T-cell (primary cell): ENCODE measurements at regions not wholly inside any gene's neighbourhood (a gene's known extent, or its start where the extent isn't known, plus 50 kb on each side); places are given as distances from the start of the nearest gene placed in this dataset.
"Not testable (repeated sequence)": the region's sequence is repeated elsewhere in the genome, so short reads cannot be mapped to it uniquely, and the experiment has no call there.

Experiments
- ATAC-seq, 4 experiments: fragments of 200-7000 bp in 3 of 4; fragments of 150-1000 bp in 1 of 4; cut with Tn5 transposase; replicated peaks in 1 of 4; 1 replicate in 3 of 4; 2 replicates in 1 of 4; pipeline ENCODE4 v1.10.0; 2021; ENCODE audit warnings: moderate library complexity in 3 of 4, mild to moderate bottlenecking in 2 of 4, moderate number of reproducible peaks in 1 of 4
- CTCF ChIA-PET, 2 donors: fragments of 300-600 bp; sonication (Branson Sonifier 250); formaldehyde crosslinking; loops; one replicate each; lab custom pipeline; 2022; ENCODE audit warnings: antibody characterized with exemption in 2 of 2; lab: Charles Lee
- POLR2A ChIA-PET, 2 donors: fragments of 300-600 bp; sonication (Branson Sonifier 250); formaldehyde crosslinking; loops; one replicate each; lab custom pipeline; 2022; ENCODE audit warnings: antibody characterized with exemption in 2 of 2; lab: Charles Lee
- DNase-seq, 35 experiments: peaks; one replicate each; pipeline versions ENCODE4 v3.0.0 to v3.0.0-alpha.2; 2013 to 2023
- H3K27ac ChIP-seq: one replicate; pipeline ENCODE4 v1.5.1; 2013; ENCODE audit warnings: low read length
- H3K27me3 ChIP-seq, 2 experiments: replicated peaks in 1 of 2; 1 replicate in 1 of 2; 2 replicates in 1 of 2; pipeline versions ENCODE4 v1.6.1 to v1.7.0; 2013; ENCODE audit warnings: low read length in 1 of 2, mixed read lengths in 1 of 2; ENCODE audit not compliant: control insufficient read depth in 2 of 2, insufficient read depth in 2 of 2; ENCODE audit errors: extremely low read depth in 1 of 2
- H3K36me3 ChIP-seq, 2 donors: 1 replicate in 1 of 2; 2 replicates in 1 of 2; pipeline versions ENCODE4 v1.6.1 to v1.7.0; 2013; ENCODE audit warnings: low read length in 1 of 2; ENCODE audit not compliant: control insufficient read depth in 2 of 2, insufficient read depth in 1 of 2; ENCODE audit errors: extremely low read depth in 1 of 2
- H3K4me1 ChIP-seq, 2 experiments: 1 replicate in 1 of 2; 2 replicates in 1 of 2; pipeline versions ENCODE4 v1.6.1 to v1.7.0; 2013; ENCODE audit warnings: low read length in 2 of 2, mixed read lengths in 1 of 2; ENCODE audit not compliant: insufficient read depth in 2 of 2, control insufficient read depth in 1 of 2; ENCODE audit errors: extremely low read depth in 1 of 2
- H3K4me3 ChIP-seq, 2 donors: 1 replicate in 1 of 2; 2 replicates in 1 of 2; pipeline versions ENCODE4 v1.5.1 to v1.7.0; 2013; ENCODE audit warnings: mild to moderate bottlenecking in 2 of 2, low read length in 1 of 2, moderate library complexity in 1 of 2; ENCODE audit not compliant: control insufficient read depth in 1 of 2; ENCODE audit errors: extremely low read depth in 1 of 2
- H3K9me3 ChIP-seq: 2 replicates; pipeline ENCODE4 v1.7.0; 2013
- H3K27ac Mint-ChIP-seq, 2 donors: one replicate each; pipeline ENCODE4 v1.8.0; 2020 to 2021; ENCODE audit warnings: mild to moderate bottlenecking in 2 of 2, mixed read lengths in 2 of 2
- H3K27me3 Mint-ChIP-seq, 2 donors: one replicate each; pipeline ENCODE4 v1.8.0; 2021 to 2022; ENCODE audit warnings: mixed read lengths in 2 of 2
- H3K36me3 Mint-ChIP-seq: one replicate; pipeline ENCODE4 v1.8.0; 2021; ENCODE audit warnings: mixed read lengths
- H3K4me1 Mint-ChIP-seq, 3 donors: one replicate each; pipeline ENCODE4 v1.8.0; 2020 to 2022; ENCODE audit warnings: mixed read lengths in 3 of 3, mild to moderate bottlenecking in 1 of 3
- H3K4me3 Mint-ChIP-seq, 3 donors: one replicate each; pipeline ENCODE4 v1.8.0; 2020 to 2022; ENCODE audit warnings: mild to moderate bottlenecking in 3 of 3, mixed read lengths in 3 of 3, moderate library complexity in 3 of 3
- H3K9me3 Mint-ChIP-seq, 3 donors: one replicate each; pipeline ENCODE4 v1.8.0; 2020 to 2022; ENCODE audit warnings: mixed read lengths in 3 of 3
- WGBS: methylation state at CpG from one replicate; pipeline ENCODE4 v1.1.5; 2013; ENCODE audit warnings: missing lambda C conversion rate; ENCODE audit not compliant: insufficient coverage; 5-methylcytosine and 5-hydroxymethylcytosine counted together

GRCh38 chr19:56913113-56913455 is 72.6 kb upstream of the PEG3 start:
- DNase-seq, H3K27ac ChIP-seq, H3K36me3 Mint-ChIP-seq, H3K4me3 Mint-ChIP-seq, POLR2A ChIA-PET, H3K36me3 ChIP-seq, H3K27me3 Mint-ChIP-seq, H3K4me1 ChIP-seq, H3K4me1 Mint-ChIP-seq, H3K27me3 ChIP-seq, H3K27ac Mint-ChIP-seq, H3K4me3 ChIP-seq, H3K9me3 ChIP-seq, CTCF ChIA-PET, ATAC-seq: not testable (repeated sequence)
- no CpG with 5 or more reads among the region's 4 CpGs for WGBS
- peaks cover 17 to 46% (median 31%) of the 10 kb centered on the region in 3 donors for H3K9me3 Mint-ChIP-seq

GRCh38 chr19:56916528-56916927 is 76.0 kb upstream of the PEG3 start:
- CTCF ChIA-PET = no interaction called here
- no peaks in the 10 kb centered on the region for H3K36me3 Mint-ChIP-seq
- no peaks in the 10 kb centered on the region for H3K36me3 ChIP-seq
- DNase-seq = no peak
- H3K27me3 ChIP-seq = no peaks in the 10 kb centered on the region
- no peak overlapping the region for H3K27ac ChIP-seq
- WGBS = 86% methylated on average over 1 of the region's 2 CpGs
- H3K9me3 Mint-ChIP-seq = peaks cover 23 to 46% (median 43%) of the 10 kb centered on the region in 3 donors
- H3K4me1 Mint-ChIP-seq = no peaks in the 10 kb centered on the region
- H3K27ac Mint-ChIP-seq = no peak overlapping the region
- H3K9me3 ChIP-seq = no peaks in the 10 kb centered on the region
- H3K27me3 Mint-ChIP-seq = no peaks in the 10 kb centered on the region
- no peak overlapping the region for H3K4me3 ChIP-seq
- H3K4me3 Mint-ChIP-seq = no peak overlapping the region
- POLR2A ChIA-PET = no interaction called here
- no peaks in the 10 kb centered on the region for H3K4me1 ChIP-seq
- no peak for ATAC-seq

GRCh38 chr19:56917529-56917928 is 77.0 kb upstream of the PEG3 start:
- Mint-ChIP-seq H3K4me3 (no peak overlapping the region), H3K36me3 (no peaks in the 10 kb centered on the region), H3K27ac (no peak overlapping the region), H3K27me3 (no peaks in the 10 kb centered on the region), H3K4me1 (no peaks in the 10 kb centered on the region), H3K9me3 (peaks cover 20 to 42% (median 38%) of the 10 kb centered on the region in 3 donors)
- DNase-seq (no peak), ATAC-seq (no peak)
- no peak overlapping the region for H3K4me3 ChIP-seq
- H3K9me3 ChIP-seq = no peaks in the 10 kb centered on the region
- CTCF ChIA-PET = no interaction called here
- WGBS = 56% methylated on average over 3 of the region's 6 CpGs
- H3K36me3 ChIP-seq = no peaks in the 10 kb centered on the region
- H3K4me1 ChIP-seq = no peaks in the 10 kb centered on the region
- H3K27me3 ChIP-seq = no peaks in the 10 kb centered on the region
- POLR2A ChIA-PET = interaction anchor here in 1 of 2 donors (0.5 kb wide), 1 partner anchor 130 kb away, joined by 3 read pairs; no protein-coding TSS in a partner anchor
- H3K27ac ChIP-seq = no peak overlapping the region

GRCh38 chr19:56917998-56918397 is 77.5 kb upstream of the PEG3 start:
- Histone ChIP-seq H3K4me1 (no peaks in the 10 kb centered on the region), H3K9me3 (no peaks in the 10 kb centered on the region), H3K27me3 (no peaks in the 10 kb centered on the region), H3K27ac (no peak overlapping the region), H3K4me3 (no peak overlapping the region), H3K36me3 (no peaks in the 10 kb centered on the region)
- H3K27ac Mint-ChIP-seq = no peak overlapping the region
- POLR2A ChIA-PET = no interaction called here
- no peak overlapping the region for H3K4me3 Mint-ChIP-seq
- H3K27me3 Mint-ChIP-seq = no peaks in the 10 kb centered on the region
- no peaks in the 10 kb centered on the region for H3K36me3 Mint-ChIP-seq
- no peaks in the 10 kb centered on the region for H3K4me1 Mint-ChIP-seq
- 80% methylated on average over 1 of the region's 6 CpGs for WGBS
- DNase-seq (no peak), ATAC-seq (no peak)
- CTCF ChIA-PET = no interaction called here
- H3K9me3 Mint-ChIP-seq = peaks cover 18 to 38% (median 35%) of the 10 kb centered on the region in 3 donors

GRCh38 chr19:56918682-56919307 is 78.3 kb upstream of the PEG3 start:
- POLR2A ChIA-PET = no interaction called here
- Mint-ChIP-seq H3K4me3 (no peak overlapping the region), H3K27me3 (no peaks in the 10 kb centered on the region), H3K27ac (no peak overlapping the region), H3K9me3 (peaks cover 18 to 44% (median 42%) of the 10 kb centered on the region in 3 donors), H3K4me1 (no peaks in the 10 kb centered on the region), H3K36me3 (no peaks in the 10 kb centered on the region)
- no peak overlapping the region for H3K4me3 ChIP-seq
- H3K9me3 ChIP-seq = no peaks in the 10 kb centered on the region
- H3K4me1 ChIP-seq = no peaks in the 10 kb centered on the region
- 42% methylated on average over 3 of the region's 7 CpGs for WGBS
- ATAC-seq = no peak
- no peaks in the 10 kb centered on the region for H3K36me3 ChIP-seq
- no peak overlapping the region for H3K27ac ChIP-seq
- no peaks in the 10 kb centered on the region for H3K27me3 ChIP-seq
- no peak for DNase-seq
- CTCF ChIA-PET = no interaction called here

DNA sequence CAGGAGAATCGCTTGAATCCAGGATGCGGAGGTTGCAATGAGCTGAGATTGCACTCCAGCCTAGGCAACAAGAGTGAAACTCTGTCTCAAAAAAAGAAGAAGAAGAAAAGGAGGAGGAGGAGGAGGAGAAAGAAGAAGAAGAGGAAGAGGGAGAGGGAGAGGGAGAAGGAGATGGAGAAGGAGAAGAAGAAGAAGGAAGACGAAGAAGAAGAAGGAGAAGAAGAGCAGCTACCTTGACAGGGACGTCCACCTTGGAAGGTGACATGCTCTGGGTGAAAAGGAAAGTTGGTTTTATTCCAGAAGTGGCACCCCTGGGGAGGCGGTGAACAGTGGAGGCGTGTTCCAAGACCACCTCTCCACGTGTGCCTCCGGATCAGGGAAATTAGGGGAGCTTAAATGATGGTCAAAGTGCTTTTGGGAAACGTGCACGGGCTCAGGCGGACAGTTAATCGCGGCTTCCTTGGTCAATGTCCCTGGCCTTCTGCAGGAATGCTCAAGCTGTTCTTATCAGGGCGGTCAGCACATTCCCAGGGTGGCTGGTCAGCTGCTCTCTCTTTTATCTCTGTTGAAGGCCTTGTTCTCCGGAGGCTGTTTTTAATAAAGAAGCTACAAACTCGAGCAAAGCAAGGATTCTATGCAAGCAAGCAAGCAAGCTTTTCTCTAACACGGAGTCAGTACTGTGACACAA is 78.9 kb upstream of the PEG3 start:
- H3K4me3 Mint-ChIP-seq = no peak overlapping the region
- ATAC-seq (no peak), DNase-seq (no peak)
- Histone ChIP-seq H3K27me3 (no peaks in the 10 kb centered on the region), H3K27ac (no peak overlapping the region), H3K9me3 (no peaks in the 10 kb centered on the region), H3K36me3 (no peaks in the 10 kb centered on the region), H3K4me3 (no peak overlapping the region), H3K4me1 (no peaks in the 10 kb centered on the region)
- H3K4me1 Mint-ChIP-seq = no peaks in the 10 kb centered on the region
- H3K36me3 Mint-ChIP-seq = no peaks in the 10 kb centered on the region
- WGBS = 81% methylated on average over 17 of the region's 17 CpGs
- H3K27me3 Mint-ChIP-seq = no peaks in the 10 kb centered on the region
- CTCF ChIA-PET = no interaction called here
- H3K9me3 Mint-ChIP-seq = peaks cover 22 to 47% (median 45%) of the 10 kb centered on the region in 3 donors
- no peak overlapping the region for H3K27ac Mint-ChIP-seq
- POLR2A ChIA-PET = no interaction called here
